GM13977 (cell line): ENCODE measurements at regions not wholly inside any gene's neighbourhood (a gene's known extent, or its start where the extent isn't known, plus 50 kb on each side); places are given as distances from the start of the nearest gene placed in this dataset.

Experiments used
- DNase-seq: peaks from one replicate; pipeline ENCODE4 v3.0.0; 2012; ENCODE audit warnings: low spot score
- CTCF ChIP-seq: IDR thresholded peaks from 2 replicates; pipeline ENCODE4 v1.5.1; 2012; ENCODE audit warnings: mild to moderate bottlenecking, control low read depth; ENCODE audit not compliant: insufficient read depth; ENCODE audit errors: extremely low read depth, missing control alignments
- in situ Hi-C: fragments of 300-500 bp; cut with MboI; formaldehyde crosslinking; loops from one replicate; pipeline ENCODE4 v1.12.0; 2022; ENCODE audit warnings: low sequenced_read_pairs, low pct_unique_long_range_greater_than_20kb, mixed read lengths, inconsistent platforms; ENCODE audit not compliant: unreplicated experiment

- no peak for TF ChIP-seq CTCF
- peak; percentile 3 for DNase-seq
- in situ Hi-C loops, result no loop called here
These were observed 259.5 kb upstream of the GRM7 start for GRCh38 chr3:6601374-6601773.

DNA sequence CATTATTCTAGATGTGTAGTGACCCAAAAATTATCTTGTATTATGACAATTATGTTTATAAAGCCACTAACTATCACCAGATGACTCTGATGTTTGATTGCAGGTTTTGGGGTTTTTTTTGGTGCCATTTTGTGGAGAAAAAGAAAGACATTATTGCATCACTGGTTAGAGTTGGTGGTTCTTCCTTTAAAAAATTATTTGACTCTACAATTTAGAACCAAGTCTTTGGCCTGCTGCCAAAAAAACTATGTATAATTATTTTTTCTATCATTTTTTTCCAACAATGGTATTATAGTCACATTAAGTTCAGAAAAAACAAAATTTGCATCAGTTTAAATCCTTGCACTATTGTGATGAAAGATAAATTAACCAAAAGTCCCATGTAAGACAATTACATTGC, 258.6 kb upstream of the GRM7 start:
- DNase-seq, result no peak
- TF ChIP-seq CTCF, result no peak
- in situ Hi-C loops, result no loop called here

DNA sequence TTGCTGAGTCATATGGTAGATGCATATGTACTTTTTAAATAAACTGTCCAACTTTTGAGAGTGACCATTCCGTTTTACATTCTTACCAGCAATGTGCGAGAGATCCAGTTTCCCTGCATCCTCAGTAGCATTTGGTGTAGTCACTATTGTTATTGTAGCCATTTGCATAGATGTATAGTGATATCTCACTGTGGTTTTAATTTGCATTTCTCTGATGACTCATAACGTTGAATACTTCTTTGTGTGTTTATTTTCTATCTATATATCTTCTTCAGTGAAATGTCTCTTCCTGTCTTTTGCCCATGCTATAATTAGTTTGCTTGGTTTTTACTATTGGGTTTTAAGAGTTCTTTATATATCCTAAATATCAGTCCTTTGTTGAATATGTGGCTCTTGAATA, 255.7 kb upstream of the GRM7 start:
- no peak for TF ChIP-seq CTCF
- in situ Hi-C loops, result no loop called here
- no peak for DNase-seq

DNA sequence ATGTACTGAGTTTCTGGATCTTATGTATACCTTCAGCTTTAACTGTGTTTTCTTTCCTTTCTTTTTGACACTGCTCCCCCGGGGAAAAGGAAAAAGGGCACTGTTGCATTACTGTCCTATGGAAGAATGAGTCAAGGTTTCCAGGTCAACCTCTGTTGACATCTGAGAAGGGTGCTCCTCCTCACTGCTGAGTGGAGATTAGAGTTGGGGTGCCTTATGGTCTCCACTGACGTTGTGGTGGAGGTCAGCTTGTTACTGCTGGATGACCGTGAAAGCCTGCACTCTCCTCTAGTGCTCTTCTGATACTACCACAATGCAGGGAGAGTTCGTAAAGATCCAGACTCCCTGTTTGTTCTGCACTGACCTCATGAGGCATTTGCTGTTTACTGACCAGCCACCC, 252.1 kb upstream of the GRM7 start:
- DNase-seq, result no peak
- no peak for TF ChIP-seq CTCF
- in situ Hi-C loops, result no loop called here

DNA sequence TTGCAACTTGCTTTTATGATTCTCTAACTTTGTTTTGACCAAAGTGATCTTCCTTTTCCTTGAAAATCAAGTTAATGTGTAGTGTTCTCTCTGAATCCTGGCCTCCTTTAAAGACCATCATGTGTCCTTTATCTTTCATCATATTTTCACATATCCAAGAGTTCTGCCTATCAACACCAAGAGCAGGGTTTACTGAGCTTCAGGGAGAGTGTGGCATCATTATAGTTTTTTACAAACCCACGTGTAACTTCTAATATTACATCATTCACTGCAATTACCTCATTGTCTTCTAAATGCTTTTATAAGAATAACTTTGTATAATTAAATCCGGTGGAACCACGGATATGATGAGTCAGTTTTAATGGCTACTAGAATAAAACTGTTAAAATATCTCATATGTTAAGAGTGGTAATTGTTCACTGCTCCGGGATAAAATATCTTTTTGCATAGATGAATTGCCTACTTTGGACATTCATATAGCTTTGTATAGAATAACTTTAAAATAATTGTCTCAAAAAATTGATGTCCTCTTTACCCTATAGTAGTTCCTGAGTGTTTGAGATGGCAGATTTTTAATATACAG, 248.8 kb upstream of the GRM7 start:
- DNase-seq, result no peak
- in situ Hi-C loops, result no loop called here
- no peak for TF ChIP-seq CTCF

- no peak for TF ChIP-seq CTCF
- in situ Hi-C loops, result no loop called here
- no peak for DNase-seq
These were observed 238.7 kb upstream of the GRM7 start for GRCh38 chr3:6622260-6622659.

DNA sequence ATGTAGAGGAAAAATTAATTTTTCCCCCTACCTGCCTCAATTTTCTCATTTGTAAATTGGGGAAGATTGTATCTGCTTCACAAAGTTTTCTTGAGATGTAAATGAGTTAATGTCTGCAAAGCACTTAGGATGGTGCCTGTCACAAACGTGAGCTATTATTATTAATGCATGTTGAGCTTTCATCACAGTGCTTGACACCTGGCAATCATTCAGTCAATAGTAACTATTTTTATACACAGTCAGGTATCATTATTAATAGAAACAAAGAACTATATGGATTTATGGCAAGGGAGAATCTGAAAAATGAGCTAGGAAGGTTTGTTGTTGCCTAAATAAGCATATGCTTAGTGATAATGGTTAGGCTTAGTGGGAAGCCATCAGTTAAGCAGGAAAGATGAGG, 238.2 kb upstream of the GRM7 start:
- no peak for TF ChIP-seq CTCF
- in situ Hi-C loops, result no loop called here

More for the DNA sequence above, 238.2 kb upstream of the GRM7 start:
- DNase-seq, result no peak
